GM21619 (cell line): ENCODE measurements at regions not wholly inside any gene's neighbourhood (a gene's known extent, or its start where the extent isn't known, plus 50 kb on each side); places are given as distances from the start of the nearest gene placed in this dataset.

ENCODE experiments used
- ATAC-seq: cut with Tn5 transposase; IDR thresholded peaks from one replicate; pipeline ENCODE4 v1.9.1; 2021; ENCODE audit not compliant: unreplicated experiment

- no peak for ATAC-seq
These were observed 1107.0 kb upstream of the SEMA6A start for GRCh38 chr5:117681431-117682254.

DNA sequence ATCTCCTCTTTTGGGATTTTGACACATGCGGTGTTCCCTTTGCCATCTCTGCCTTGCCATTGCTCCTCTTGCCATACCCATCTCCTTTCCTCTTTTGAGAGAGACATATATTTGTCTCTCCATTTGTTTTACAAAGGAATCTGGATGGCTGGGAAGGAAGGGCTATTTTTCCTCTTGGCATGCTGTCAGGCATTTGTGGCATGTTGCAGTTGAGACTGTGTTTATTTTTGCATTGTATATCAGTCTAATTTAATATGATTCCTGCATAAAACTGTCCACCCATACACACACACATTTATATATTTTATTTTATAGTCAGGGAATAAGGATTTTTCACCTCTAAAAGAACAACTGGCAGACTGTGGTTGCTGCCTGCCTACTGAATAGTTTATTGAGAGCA is 1105.8 kb upstream of the SEMA6A start:
- ATAC-seq, result no peak

DNA sequence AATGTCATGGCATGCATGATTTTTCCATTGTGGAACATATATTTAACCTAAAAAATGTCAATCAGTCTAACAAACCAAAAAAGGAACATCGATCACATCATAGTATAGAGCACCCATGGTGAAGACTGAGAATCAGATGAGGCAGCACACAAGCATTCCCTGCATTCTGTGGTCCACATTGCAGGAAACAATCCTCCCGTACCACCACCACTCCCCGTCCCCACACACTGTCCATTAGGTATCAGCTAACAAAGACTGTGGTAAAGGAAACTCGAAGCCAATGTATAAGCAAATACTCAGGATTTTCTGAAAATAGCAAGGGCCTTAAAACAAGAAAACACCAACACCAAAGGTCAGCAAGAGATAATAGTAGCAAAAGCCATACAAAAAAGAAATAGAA is 1104.4 kb upstream of the SEMA6A start:
- ATAC-seq, result no peak

GRCh38 chr5:117675646-117676045 is 1101.0 kb upstream of the SEMA6A start:
- no peak for ATAC-seq

- ATAC-seq, result no peak
These were observed 1096.9 kb upstream of the SEMA6A start for GRCh38 chr5:117671551-117671950.

GRCh38 chr5:117667105-117667504 is 1092.5 kb upstream of the SEMA6A start:
- ATAC-seq, result no peak

DNA sequence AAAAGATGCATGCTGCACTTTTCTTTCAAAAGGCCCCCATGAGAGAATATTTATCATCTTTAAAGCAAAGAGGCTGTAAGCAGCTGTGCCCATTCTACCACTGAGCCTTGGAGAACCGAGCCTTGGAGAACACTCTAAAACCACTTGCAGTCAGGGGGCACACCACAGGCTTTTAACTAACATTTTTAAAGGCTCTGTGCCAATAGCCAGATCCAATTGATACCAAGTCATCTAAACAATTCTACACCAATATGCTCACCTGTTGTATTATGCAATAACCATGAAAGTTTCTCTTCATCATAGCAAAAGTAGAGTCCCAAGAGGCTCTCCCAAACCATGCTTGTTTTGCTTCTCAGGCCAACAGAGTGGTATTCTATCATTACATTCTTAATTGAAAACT is 1090.5 kb upstream of the SEMA6A start:
- no peak for ATAC-seq

DNA sequence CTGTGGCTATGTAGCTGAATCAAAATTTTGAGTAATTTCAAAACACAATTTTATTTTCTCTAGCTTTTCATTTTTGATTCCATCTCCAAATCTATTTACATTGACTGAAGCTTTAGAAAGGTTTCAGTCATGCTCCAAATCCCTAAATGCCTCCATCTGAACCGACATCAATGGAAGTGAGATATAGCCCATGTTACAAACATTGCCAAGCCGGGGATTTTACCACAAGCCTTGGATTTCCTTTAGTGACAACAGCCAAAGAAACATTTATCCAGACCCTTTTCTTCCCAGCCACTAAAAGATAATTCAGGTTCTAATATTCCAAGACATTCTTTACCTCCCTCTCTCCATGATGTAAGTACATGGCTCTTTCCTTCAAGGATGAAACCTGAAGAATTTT is 1087.7 kb upstream of the SEMA6A start:
- ATAC-seq, result no peak

GRCh38 chr5:117657541-117657940 is 1082.9 kb upstream of the SEMA6A start:
- ATAC-seq, result no peak

- ATAC-seq, result no peak
These were observed 1078.3 kb upstream of the SEMA6A start for GRCh38 chr5:117652958-117653280.

DNA sequence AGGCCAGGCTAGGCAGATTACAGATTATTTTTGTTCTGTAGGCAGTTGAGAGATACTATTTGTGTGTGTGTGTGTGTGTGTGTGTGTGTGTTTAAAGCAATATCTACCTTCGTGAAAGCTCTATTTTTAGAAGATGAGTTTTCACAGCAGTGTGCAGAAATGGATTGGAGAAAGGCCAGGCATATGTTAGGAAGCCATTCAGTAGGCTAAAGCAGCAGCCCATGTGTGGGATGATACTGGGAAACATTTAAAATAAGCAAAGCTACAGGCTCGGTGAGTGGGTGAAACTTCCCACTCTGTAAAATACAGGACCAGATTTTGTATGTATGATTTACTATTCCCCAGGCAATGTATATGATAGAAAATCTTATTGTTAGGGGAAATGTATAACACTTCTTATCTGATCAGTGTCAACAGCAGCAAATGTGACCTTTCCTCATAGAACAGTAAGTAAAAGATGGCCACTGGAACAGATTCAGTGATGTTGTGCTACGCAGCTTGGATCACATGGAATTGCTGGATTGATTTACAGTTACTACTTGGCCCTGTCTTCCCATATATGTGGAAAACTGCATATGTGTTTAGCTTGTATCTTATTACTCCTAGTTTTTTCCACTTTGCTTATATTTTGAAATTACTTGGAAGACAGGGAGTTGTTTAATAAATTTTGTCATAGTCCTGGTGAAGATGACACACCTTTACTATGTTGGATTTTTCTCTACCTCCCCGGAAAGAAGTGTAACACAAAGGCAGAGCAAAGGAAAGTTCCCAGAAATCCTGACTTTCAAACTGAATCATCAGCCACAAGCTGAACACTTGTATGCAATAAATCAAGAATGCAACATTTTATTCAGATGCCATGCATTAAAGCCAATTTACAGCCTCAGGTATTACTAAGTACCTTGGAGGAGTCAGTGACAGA is 1077.7 kb upstream of the SEMA6A start:
- no peak for ATAC-seq

DNA sequence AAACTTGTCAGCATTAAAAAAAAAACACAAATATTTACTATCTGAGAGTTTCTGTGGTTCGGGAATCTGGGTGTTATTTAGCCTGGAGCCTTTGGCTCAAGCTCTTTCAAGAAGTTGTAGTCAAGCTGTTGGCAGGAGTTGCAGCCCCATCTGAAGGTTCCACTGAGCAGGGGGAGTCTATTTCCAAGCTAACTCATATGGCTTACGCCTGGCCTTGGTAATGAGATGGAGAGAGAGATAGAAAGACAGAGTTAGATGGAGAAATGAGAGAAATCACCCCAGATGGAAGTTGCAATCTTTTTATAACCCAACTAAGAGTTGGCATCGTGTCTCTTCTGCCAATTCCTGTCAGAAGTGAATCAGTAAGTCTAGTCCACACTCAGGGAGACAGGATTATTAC is 1075.2 kb upstream of the SEMA6A start:
- no peak for ATAC-seq

GRCh38 chr5:117645400-117645799 is 1070.8 kb upstream of the SEMA6A start:
- no peak for ATAC-seq

DNA sequence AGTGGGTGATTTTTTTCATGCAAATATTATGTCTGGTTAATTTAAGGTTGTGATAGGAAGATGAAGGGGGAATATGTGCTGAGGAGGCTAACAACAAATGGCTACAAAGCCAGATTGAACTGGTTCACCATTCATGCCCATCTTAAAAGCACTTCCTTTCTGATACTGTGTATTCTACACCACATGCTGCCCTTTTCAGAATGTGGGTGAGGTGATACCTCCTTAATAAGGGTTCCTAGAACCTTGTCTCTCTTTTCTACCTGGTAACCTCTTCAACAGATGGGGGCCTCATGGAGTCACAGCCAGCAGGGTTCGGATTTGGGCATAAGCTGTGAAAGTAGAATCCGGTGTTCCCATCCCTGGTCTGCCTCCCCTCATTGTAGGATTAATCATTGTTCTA is 1064.0 kb upstream of the SEMA6A start:
- ATAC-seq, result no peak

- ATAC-seq, result no peak
These were observed 1058.5 kb upstream of the SEMA6A start for GRCh38 chr5:117633093-117633492.

- no peak for ATAC-seq
These were observed 1049.6 kb upstream of the SEMA6A start for GRCh38 chr5:117624201-117624600.

GRCh38 chr5:117623042-117623805 is 1048.6 kb upstream of the SEMA6A start:
- ATAC-seq, result no peak

DNA sequence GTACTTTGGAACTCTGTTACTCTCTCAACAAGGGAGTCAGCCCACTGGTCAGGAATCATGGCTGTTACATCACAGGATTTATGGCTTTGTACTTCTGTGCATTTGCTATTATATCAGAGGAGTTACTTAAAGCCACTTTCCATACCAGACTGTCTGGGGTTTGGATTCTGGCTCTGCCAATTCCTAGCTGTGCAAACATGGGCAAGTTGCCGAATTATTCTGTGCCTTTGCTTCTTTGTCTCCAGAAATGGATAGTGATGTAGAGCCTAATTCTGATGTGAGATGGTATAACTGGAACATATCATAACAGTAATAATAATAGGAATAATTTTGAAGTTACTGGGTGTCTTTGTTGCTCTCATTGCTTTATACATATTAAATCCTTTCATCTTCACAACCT is 1047.3 kb upstream of the SEMA6A start:
- no peak for ATAC-seq

GRCh38 chr5:117615226-117615625 is 1040.6 kb upstream of the SEMA6A start:
- ATAC-seq, result no peak

DNA sequence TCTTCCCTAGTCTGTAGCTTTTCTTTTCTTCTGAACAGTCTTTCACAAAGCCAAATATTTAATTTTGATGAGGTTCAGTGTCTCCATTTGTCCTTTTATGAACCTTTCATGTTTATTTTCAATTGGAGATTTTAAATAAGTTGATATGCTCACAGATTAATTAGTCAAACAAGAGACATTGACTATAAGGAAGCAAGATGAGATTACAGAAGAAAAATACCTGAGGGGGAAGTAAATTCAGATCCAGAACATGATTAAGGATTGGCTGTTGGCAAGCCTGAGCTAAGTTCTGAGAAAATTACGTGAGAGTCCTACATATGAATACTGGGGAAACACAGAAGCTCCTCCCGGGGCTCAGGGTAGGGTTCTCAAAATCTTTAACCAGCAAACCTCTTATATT is 1039.8 kb upstream of the SEMA6A start:
- ATAC-seq, result no peak

GRCh38 chr5:117604845-117605244 is 1030.2 kb upstream of the SEMA6A start:
- ATAC-seq, result no peak
